Muscle of back (tissue), 3 donors: ENCODE measurements at regions not wholly inside any gene's neighbourhood (a gene's known extent, or its start where the extent isn't known, plus 50 kb on each side); places are given as distances from the start of the nearest gene placed in this dataset.

ENCODE experiments used
- DNase-seq, 3 donors: peaks; one replicate each; pipeline versions ENCODE4 v3.0.0 to v3.0.0-alpha.2; 2013

DNA sequence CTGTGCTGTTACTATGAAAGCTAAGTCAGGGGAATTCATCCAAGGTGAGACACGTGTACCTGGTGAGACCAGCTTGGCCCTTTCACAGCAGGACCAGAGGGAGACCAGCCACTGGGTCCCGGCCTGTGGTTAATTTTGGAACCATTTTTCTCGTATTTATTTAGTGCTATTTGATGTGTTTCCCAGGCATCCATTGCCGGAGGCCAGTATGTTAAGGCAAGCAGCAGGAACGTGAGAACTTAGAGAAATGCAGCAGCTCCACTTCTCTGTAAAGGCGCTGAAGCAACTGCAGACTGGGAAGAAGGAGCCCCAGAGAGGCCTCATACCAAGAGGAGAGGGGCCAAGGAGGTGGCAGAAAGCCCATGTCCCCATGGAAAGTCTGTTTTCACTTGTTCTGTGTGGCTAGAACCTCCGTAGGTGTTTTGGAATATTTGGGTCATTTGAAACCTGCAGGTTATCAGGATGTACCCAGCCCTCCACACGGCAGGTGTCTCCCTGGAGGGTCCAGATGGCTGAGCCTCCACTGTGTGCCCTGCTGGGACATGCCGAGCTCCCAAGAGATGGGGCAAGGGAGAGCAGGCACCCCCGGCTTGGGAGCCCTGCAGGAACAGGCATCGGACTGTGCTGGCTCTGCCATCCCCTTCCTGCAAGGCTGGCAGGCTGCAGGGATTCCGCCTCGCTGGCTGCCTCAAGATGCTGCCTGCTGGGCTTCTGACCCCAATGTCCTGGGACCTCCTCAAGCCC is 256.0 kb upstream of the RAB6C start:
- peak in 1 of 3 donors; percentile 8 for DNase-seq

DNA sequence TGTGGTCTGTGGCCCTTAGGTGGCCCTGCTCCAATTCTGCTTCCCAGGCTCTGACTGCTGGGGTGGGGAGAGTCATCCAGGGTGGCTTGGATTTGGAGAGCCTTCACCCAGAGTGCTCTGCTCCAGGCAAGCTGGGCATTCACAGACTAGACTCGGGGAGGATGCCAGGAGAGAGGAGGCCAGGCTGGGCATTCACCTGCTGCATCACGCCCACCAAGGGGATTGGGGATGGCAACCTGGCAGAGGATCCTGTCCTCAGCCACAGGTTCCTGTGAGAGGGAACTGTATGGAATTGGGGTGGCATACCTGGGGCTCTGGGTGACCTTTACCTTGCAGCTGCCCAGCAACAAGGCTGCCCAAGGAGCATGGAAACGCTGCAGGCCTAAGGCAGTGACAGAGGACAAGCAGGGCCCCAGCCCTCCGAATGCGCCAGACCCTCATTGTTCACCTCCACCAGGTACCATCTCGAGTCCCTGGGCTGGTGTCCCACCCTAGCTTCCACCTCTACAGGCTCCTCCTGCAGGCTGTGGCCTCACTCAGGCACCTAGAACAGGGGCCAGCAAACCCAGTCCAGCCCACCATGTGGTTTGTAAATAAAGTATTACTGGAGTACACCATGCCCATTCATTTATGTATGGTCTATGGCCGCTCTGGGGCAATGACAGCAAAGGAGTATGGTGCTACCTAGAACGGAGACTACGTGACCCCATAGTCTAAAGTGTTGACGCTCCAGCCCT is 255.3 kb upstream of the RAB6C start:
- no peak for DNase-seq

DNA sequence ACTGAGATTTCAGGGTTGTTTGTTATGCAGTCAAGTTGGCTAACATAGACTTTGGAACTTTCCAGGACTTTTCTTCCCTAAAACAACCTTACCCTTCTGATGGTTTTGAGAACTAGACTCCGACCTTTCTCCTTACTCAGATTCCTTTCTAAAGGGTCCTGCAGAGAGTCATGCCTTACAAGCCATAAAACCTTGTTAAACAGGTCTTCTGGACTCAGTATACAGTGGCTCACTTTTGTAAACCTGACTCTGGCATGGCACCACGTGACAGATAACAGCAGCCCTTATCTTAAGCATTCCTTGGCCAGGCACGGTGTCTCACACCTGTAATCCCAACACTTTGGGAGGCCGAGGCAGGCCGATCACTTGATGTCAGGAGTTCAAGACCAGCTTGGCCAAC is 253.2 kb upstream of the RAB6C start:
- DNase-seq = no peak

DNA sequence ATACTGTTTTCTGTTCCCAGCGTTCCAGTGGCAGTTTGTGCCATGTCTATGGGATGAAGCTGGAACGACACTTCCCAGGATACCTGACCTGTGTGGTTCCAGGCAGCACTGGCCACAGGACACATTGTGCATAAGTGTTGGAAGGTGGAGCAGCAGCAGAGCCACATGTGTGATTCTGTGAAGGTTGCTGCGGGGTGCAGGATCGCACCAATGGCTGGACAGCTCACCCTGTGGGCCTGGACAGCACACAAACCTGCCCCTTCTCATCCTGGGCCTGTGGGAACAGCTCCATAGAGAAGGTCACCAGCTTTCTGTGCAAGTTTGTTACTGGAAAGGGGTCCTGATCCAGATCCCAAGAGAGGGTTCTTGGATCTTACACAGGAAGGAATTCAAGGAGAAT is 252.2 kb upstream of the RAB6C start:
- DNase-seq = no peak

DNA sequence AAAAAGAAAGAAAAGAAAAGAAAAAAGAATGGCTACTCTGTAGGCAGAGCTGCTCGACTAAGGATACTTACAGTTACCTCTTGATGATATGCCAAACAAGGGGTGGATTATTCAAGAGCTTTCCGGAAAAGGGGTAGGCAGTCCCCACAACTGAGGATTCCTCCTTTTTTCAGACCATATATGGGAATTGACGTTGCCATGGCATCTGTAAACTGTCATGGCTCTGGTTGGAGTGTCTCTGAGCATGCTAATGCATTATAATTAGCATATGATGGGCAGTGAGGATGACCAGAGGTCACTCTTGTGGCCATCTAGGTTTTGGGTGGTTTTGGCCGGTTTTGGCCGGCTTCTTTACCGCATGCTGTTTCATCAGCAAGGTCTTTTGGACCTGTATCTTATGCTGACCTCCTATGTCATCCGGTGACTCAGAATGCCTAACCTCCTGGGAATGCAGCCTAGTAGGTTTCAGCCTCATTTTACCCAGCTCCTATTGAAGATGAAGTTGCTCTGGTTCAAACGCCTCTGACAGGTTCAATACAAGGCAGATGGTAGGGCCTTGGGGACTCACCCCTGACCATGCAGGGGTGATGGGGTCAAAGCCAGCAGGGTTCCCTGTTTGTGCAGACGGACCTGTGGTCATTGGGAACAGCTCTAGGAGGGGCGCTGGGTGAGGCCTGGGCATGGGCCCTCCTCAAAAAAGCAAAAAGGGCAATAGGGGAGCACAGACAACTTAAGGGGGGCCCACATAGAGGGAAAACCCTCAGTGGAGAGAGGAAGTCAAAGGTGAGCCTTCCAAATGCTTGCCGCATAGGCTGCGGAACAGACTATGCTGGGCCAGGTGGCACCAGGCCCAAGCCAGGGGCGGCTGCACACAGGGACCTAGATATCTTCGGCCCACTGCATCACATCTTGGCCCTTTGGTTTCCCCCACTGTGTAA is 251.2 kb upstream of the RAB6C start:
- no peak for DNase-seq

DNA sequence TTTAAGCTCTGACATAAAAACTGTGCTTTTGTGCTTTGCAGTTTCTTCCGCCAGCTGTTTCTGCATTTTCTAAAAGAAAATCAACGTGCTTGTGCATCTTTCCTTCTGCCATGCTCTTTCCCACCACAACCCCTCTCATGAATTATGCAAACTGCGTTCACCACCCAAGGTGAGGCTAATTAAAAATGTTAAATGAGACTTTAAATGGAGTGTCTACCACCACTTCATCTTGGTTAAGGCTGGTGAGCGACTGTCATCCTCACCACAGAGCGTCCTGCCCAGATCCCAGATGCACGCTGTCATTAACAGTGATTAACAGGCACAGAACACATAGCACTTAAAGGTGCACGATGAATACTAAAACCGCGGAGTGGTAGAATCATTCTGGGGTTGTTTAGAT is 250.5 kb upstream of the RAB6C start:
- no peak for DNase-seq

DNA sequence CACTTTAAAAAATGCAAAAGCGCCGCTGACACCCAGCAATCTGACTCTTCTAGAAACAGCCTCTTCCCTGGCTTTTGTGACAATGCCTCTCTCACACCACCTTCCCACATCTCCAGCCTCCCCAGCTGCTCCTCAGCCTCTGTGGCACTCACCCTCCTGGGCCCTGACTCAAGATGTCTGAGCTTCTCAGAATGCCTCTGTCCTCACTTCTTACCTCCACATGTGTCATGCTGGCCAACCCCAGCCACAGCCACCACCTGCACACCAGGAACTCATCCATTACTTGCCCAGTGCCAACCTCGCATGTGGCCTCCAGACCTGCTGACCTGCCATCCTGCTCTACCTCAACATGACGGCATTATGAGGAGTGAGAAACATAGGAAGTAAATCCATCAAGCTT is 249.8 kb upstream of the RAB6C start:
- DNase-seq = no peak

DNA sequence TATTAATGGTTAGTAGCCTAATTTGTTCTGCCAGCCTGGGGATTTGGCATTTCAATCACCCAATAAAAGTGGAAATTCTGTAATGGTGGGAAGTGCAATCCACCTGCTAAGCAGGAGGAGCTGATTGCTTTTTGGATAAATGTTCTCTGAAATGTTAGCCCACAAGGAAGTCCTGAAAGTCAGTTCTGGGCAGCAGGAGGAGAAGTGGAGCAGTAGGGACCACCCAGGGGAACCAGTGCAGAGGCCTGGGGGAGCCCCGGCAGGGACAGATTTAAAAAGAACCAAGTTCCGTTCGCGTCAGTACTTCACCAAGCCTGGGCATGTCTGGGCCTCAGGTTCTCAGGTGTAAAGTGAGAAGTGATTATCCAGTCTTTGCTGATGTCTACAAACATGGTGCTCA is 248.5 kb upstream of the RAB6C start:
- DNase-seq = no peak

DNA sequence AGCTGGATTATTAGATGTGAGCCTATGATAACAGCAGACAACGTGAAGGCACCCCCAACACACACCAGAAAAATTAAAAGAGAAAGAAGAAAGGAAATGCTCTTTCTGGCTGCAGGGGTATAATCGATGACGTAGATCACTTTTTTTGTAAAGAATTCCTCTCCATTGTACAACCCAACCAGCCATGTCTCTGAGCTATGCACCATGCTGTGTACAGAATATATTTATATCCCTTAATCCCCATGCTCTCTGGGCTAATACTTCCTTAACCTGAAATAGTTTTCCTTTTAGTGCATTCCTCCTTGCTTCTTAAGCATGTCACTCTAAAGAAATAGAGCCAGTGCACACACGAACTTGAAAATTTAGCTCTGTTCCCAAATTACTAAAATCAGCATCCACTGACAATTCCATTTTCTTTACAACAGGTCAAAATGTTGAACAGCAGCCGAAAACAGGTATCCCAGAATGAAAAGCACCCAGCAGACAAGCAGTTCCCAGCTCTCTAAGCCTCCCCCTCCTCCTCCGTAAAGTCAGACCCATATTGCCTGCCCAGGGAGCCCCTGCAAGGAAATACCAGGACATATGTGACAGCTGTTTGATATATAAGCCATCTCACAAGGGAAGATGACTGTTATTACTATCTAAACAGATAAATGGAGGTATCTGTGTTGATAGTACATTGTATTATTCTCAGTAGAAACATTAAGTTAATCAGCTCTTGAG is 247.4 kb upstream of the RAB6C start:
- no peak for DNase-seq

DNA sequence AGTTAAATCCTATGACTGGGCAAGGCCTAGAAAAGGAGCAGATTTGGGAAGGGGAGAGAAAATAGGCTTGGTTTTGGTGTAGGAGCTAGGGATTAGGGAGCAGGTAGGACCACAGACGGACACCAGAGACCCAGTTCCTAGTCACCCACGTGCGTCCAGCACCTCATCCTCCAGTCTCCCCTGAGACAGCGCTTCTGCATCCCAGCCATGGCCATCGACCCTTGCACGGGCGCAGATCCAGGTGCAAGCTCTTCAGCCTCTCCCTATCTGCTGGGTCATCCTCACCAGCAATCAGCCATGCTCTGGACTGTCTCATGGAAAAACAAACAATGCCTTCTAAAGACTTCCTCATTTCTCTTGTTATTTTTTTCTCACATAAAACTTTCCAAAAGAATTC is 246.8 kb upstream of the RAB6C start:
- no peak for DNase-seq

DNA sequence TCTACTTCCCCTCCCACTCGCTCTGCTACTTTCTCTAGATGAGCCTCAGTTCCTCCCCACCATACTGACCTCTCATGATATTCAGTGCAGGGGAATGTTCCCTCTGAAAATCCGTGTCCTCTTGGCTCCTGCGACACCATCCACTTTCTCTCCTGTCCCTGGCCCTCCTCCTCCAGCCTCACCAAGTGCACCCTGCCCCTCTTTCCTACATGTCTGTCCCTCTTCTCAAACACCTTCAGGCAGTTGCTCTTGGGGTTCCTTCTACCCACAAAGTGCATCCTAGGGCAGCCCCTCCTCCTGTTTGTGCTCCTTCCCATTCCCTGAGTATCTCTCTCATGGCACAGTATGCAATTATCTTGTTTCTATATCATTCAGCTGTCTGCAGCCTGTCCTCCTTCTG is 246.4 kb upstream of the RAB6C start:
- no peak for DNase-seq

DNA sequence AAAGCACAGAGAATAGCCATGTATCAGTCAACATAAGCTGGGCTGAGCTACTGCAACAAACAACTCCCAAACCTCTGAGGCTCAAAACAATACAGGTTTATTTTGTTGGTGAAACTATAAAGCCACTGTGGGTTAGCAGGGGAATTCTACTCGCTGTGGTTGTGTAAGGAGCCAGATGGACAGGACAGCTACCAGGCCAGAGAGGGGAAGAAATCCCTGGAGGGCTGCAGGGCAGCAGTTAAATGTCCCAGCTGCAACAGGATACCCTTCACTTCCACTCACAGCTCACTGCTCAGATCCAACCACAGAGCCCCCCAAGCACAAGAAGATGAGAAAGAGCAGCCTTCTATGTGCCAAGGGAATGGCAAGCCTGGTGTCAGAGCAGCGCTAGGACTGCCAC is 245.9 kb upstream of the RAB6C start:
- DNase-seq = no peak

DNA sequence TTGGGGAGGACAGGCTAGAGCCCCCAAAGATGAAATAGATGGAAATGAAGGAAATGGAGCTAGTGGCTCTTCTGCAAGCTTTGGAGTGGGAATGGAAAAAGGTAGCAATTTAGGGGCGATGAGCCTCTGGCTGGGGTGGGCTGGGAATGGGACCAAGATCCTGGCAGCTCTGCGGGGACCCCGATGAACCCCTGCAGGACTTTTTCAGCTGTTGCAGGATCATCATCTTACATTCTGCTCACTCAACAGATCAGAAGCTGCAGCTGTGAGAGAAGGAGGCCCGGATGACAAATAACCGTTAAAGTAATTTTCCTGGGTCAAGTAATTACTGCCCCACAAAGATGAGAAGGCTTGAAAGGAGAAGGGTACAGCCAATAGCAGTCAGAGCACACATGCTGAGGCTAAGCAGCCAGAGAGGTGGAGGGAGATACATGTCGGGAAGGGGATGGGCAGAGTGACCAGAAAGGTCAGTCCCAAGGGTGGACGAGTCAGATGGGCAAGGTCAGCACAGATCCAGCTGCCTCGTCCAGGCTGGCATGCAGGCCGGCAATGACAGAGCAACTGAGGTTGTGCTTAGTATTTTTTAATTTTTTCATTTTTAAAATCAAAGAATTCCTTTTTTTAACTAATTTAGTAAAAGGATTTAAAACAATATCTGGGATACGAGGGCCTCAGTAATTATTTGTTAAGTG is 245.0 kb upstream of the RAB6C start:
- DNase-seq = no peak

DNA sequence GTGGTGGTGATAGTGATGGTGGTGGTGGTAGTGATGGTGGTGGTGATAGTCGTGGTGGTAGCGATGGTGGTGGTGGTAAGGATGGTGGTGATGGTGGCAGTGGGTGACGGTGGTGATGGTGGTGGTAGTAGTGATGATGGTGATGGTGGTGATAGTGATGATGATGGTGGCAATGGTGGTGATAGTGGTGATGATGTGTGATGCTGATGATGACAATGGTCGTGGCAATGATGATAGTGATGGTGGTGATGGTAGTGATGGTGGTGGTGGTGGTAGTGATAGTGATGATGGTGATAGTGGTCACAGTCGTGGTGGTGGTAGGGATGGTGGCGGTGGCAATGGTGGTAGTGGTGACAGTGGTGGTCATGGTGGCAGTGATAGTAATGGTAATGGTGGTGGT is 243.9 kb upstream of the RAB6C start:
- no peak for DNase-seq

DNA sequence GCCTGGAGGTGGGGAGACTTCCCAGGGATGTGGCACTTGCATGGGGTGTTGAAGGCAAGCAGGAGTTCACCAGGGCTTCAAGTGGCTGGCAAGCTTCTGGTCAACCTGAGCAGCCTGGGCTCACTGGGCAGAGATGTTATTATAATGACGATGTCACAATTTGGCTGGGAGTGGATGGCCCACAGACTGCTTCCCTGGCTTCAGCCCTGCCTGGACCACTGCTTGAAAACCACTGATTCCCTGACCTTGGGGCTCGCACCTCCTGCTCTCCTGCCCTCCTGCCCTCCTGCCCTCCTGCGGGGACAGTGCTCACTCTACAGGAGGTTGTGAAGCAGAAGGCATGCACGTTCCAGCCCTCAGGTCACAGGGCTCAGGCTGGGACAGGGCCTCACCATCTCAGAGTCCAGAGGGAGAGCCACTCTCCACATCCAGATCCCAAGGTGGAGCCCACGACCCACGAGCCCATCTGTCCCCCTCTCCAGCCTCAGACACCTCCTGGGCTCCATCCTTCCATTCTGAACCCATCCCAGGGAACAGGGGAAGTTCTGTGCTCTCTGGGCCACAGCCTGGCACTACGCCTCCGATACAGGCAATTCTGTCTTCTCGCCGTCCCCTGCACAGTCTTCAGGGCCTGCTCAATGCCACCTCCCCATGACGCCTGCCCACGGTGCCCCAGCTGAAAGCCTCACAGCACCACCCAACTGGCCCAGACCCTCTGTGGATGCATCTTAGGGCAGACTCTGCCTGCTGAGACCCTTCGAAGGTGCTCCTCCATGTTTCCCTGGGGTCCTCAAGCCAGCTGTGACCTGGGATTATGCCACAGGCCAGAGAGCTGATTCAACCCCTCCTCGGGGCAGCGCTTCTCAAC is 241.6 kb upstream of the RAB6C start:
- no peak for DNase-seq

DNA sequence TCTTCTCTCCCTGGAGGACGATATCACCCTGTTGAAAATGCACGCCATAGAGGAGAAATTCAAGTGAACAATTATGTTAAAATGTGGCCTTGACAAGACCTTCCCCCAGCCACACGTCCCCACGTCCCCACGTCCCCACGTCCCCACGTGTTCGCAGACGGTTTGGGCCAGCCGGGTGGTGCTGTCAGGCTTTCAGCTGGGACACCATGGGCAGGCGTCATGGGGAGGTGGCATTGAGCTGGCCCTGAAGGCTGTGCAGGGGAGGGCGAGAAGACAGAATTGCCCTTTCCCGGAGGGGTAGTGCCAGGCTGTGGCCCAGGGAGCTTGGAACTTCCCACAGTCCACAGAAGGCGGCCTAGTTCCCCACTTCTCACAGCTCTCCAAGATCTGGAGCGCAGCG is 240.7 kb upstream of the RAB6C start:
- no peak for DNase-seq

DNA sequence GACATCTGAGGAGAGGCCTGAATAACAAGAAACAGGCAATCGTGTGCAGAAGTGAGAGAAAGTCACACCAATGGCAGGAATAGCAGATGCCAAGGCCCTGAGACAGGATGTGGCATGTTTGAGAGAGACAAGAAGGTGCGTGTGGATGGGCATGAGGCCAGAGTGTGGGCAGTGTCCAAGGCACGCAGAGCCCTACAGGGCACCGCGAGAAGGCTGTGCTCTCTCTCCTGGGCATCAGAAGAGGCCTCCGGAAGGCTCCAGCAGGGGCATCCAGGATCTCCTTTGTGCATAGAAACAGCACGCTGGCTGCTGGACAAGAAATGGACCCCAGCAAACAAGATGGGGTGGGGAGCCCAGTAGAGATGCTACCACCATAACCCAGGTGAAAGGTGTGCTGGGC is 239.0 kb upstream of the RAB6C start:
- no peak for DNase-seq

DNA sequence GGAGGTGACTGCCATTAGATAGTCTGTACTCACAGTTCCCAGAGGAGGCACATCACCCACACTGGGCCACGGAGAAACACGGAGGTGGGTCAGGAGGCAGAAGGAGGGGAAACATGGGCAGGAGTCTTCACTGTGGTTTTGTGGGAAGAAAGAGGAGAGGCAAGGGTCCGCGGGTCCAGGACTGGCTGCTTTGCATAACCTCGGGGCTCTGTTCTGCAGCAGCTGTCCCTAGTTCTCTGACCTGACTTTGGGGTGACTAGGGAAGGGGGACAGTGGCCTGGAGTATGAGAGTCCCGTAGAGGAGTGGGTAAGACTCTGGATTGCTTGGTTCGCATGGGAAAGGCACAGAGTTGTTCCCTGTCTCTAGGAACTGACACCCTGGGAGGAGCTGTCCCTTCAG is 238.3 kb upstream of the RAB6C start:
- DNase-seq = no peak

DNA sequence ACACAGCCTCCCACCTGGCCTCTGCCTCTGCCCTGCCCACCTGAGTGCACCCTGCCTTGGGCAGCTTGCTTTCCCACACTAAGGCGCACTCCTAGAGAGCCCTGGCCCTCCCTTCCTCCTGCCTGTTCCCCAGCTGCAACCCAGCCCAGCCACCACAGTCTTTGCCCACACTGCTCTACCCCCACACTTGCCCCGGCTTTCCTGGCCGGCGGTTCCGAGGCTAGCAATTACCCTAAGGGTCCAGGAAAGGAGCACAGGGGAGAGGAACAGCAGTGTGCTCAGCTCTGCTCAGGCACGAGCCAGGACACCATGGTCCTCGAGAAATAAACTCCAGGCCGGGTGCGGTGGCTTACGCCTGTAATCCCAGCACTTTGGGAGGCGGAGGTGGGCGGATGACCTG is 237.8 kb upstream of the RAB6C start:
- DNase-seq = no peak
